WTC11 (cell line): ENCODE measurements at regions not wholly inside any gene's neighbourhood (a gene's known extent, or its start where the extent isn't known, plus 50 kb on each side); places are given as distances from the start of the nearest gene placed in this dataset.

ENCODE experiments used
- ATAC-seq: fragments of 200-7000 bp; cut with Tn5 transposase; 2 replicates; pipeline ENCODE4 v1.10.0; 2021; ENCODE audit warnings: mild to moderate bottlenecking, moderate library complexity
- CTCF ChIA-PET: fragments of 300-600 bp; sonication (Branson Sonifier 250); formaldehyde crosslinking; loops from one replicate; lab custom pipeline; 2021; ENCODE audit warnings: antibody characterized with exemption; lab: Charles Lee
- POLR2A ChIA-PET: fragments of 350-600 bp; sonication (Branson Sonifier 250); formaldehyde crosslinking; loops from one replicate; lab custom pipeline; 2021; ENCODE audit warnings: antibody characterized with exemption; lab: Charles Lee
- DNase-seq: peaks from one replicate; pipeline ENCODE4 v3.0.0; 2021; ENCODE audit warnings: low spot score
- H3K27ac Mint-ChIP-seq: 2 replicates; pipeline ENCODE4 v1.8.0; 2021; ENCODE audit warnings: mixed read lengths
- H3K27me3 Mint-ChIP-seq: 2 replicates; pipeline ENCODE4 v1.8.0; 2021; ENCODE audit warnings: low read depth, mild to moderate bottlenecking, moderate library complexity, mixed read lengths
- H3K36me3 Mint-ChIP-seq: 2 replicates; pipeline ENCODE4 v1.8.0; 2021; ENCODE audit warnings: mixed read lengths
- H3K4me1 Mint-ChIP-seq: 2 replicates; pipeline ENCODE4 v1.8.0; 2022; ENCODE audit warnings: mixed read lengths
- H3K4me3 Mint-ChIP-seq: 2 replicates; pipeline ENCODE4 v1.8.0; 2021; ENCODE audit warnings: mild to moderate bottlenecking, moderate library complexity, mixed read lengths
- H3K9me3 Mint-ChIP-seq: 2 replicates; pipeline ENCODE4 v1.8.0; 2021; ENCODE audit warnings: mixed read lengths
- ATF3 ChIP-seq: sonication (generic); formaldehyde crosslinking; conservative IDR thresholded peaks from 2 replicates; pipeline ENCODE4 v1.8.1; 2022; ENCODE audit warnings: mild to moderate bottlenecking, missing genetic modification reagents
- EMX1 ChIP-seq: fragments of 250-450 bp; sonication (Bioruptor Pico); IDR thresholded peaks from 2 replicates; pipeline ENCODE4 v1.8.0; 2021; ENCODE audit warnings: mild to moderate bottlenecking
- ERG ChIP-seq: fragments of 250-450 bp; sonication (Bioruptor Pico); IDR thresholded peaks from 2 replicates; pipeline ENCODE4 v1.8.0; 2021; ENCODE audit warnings: mild to moderate bottlenecking
- ESRRA ChIP-seq: sonication (generic); formaldehyde crosslinking; IDR thresholded peaks from 2 replicates; pipeline ENCODE4 v1.8.1; 2022; ENCODE audit warnings: mild to moderate bottlenecking, missing genetic modification reagents, borderline replicate concordance
- ETV6 ChIP-seq: sonication (generic); formaldehyde crosslinking; IDR thresholded peaks from 2 replicates; pipeline ENCODE4 v1.8.1; 2022; ENCODE audit warnings: mild to moderate bottlenecking, missing genetic modification reagents
- FOXJ3 ChIP-seq: sonication (generic); formaldehyde crosslinking; IDR thresholded peaks from 2 replicates; pipeline ENCODE4 v1.9.0; 2021; ENCODE audit warnings: missing genetic modification reagents, mild to moderate bottlenecking, borderline replicate concordance
- FOXP1 ChIP-seq: sonication (generic); formaldehyde crosslinking; IDR thresholded peaks from 2 replicates; pipeline ENCODE4 v1.8.0; 2022; ENCODE audit warnings: missing genetic modification reagents, mild to moderate bottlenecking, moderate library complexity, borderline replicate concordance
- IRF1 ChIP-seq: sonication (generic); formaldehyde crosslinking; IDR thresholded peaks from 2 replicates; pipeline ENCODE4 v1.8.0; 2023; ENCODE audit warnings: missing genetic modification reagents
- JUN ChIP-seq: sonication (generic); formaldehyde crosslinking; IDR thresholded peaks from 2 replicates; pipeline ENCODE4 v1.8.0; 2023; ENCODE audit warnings: mild to moderate bottlenecking, missing genetic modification reagents
- MAX ChIP-seq: sonication (generic); formaldehyde crosslinking; IDR thresholded peaks from 2 replicates; pipeline ENCODE4 v1.8.0; 2022; ENCODE audit warnings: mild to moderate bottlenecking, missing genetic modification reagents
- MLX ChIP-seq: sonication (generic); formaldehyde crosslinking; IDR thresholded peaks from 2 replicates; pipeline ENCODE4 v1.8.1; 2023; ENCODE audit warnings: mild to moderate bottlenecking, missing genetic modification reagents, moderate library complexity
- MXD4 ChIP-seq: fragments of 250-450 bp; sonication (Bioruptor Pico); IDR thresholded peaks from 2 replicates; pipeline ENCODE4 v1.8.0; 2021; ENCODE audit warnings: mild to moderate bottlenecking, moderate library complexity, borderline replicate concordance
- NFE2L1 ChIP-seq: sonication (generic); formaldehyde crosslinking; IDR thresholded peaks from 2 replicates; pipeline ENCODE4 v1.8.1; 2023; ENCODE audit warnings: missing genetic modification reagents
- NR2C2 ChIP-seq: sonication (generic); formaldehyde crosslinking; IDR thresholded peaks from 2 replicates; pipeline ENCODE4 v1.8.0; 2022; ENCODE audit warnings: mild to moderate bottlenecking, missing genetic modification reagents
- PRDM15 ChIP-seq: sonication (generic); formaldehyde crosslinking; IDR thresholded peaks from 2 replicates; pipeline ENCODE4 v1.8.0; 2022; ENCODE audit warnings: missing genetic modification reagents
- SP1 ChIP-seq: sonication (generic); formaldehyde crosslinking; conservative IDR thresholded peaks from 2 replicates; pipeline ENCODE4 v1.8.1; 2022; ENCODE audit warnings: missing genetic modification reagents
- USF1 ChIP-seq: sonication (generic); formaldehyde crosslinking; IDR thresholded peaks from 2 replicates; pipeline ENCODE4 v1.8.0; 2022; ENCODE audit warnings: mild to moderate bottlenecking, missing genetic modification reagents
- ZMAT4 ChIP-seq: fragments of 250-450 bp; sonication (Bioruptor Pico); IDR thresholded peaks from 2 replicates; pipeline ENCODE4 v1.9.0; 2021; ENCODE audit warnings: mild to moderate bottlenecking
- ZNF263 ChIP-seq: sonication (generic); formaldehyde crosslinking; IDR thresholded peaks from 2 replicates; pipeline ENCODE4 v1.8.1; 2022; ENCODE audit warnings: low read depth, mild to moderate bottlenecking, moderate library complexity, missing genetic modification reagents
- ZNF396 ChIP-seq: fragments of 250-450 bp; sonication (Bioruptor Pico); IDR thresholded peaks from 2 replicates; pipeline ENCODE4 v1.8.0; 2021; ENCODE audit warnings: mild to moderate bottlenecking, moderate library complexity, borderline replicate concordance
- ZNF416 ChIP-seq: fragments of 250-450 bp; sonication (Bioruptor Pico); IDR thresholded peaks from 2 replicates; pipeline ENCODE4 v1.9.0; 2021; ENCODE audit warnings: mild to moderate bottlenecking, inconsistent platforms
- ZNF423 ChIP-seq: fragments of 250-450 bp; sonication (Bioruptor Pico); IDR thresholded peaks from 2 replicates; pipeline ENCODE4 v2.1.2; 2022; ENCODE audit warnings: mild to moderate bottlenecking, moderate library complexity
- ZNF512 ChIP-seq: sonication (generic); formaldehyde crosslinking; IDR thresholded peaks from 2 replicates; pipeline ENCODE4 v1.8.1; 2022; ENCODE audit warnings: missing genetic modification reagents, borderline replicate concordance
- ZSCAN18 ChIP-seq: fragments of 250-450 bp; sonication (Bioruptor Pico); IDR thresholded peaks from 2 replicates; pipeline ENCODE4 v2.1.2; 2022; ENCODE audit warnings: mild to moderate bottlenecking, moderate library complexity

- no peak for TF ChIP-seq FOXP1 (CRISPR knock-in tag)
- no peak for TF ChIP-seq ZNF416
- TF ChIP-seq NR2C2: no peak
- no peak for TF ChIP-seq ERG (CRISPR knock-in tag)
- no peak for TF ChIP-seq ZMAT4 (CRISPR knock-in tag)
- TF ChIP-seq ZSCAN18 (CRISPR knock-in tag): no peak
- no peak for TF ChIP-seq ATF3 (CRISPR knock-in tag)
- no peak for TF ChIP-seq ZNF396 (CRISPR knock-in tag)
- TF ChIP-seq ZNF512 (CRISPR knock-in tag): no peak
- no peak for TF ChIP-seq FOXJ3 (CRISPR knock-in tag)
- TF ChIP-seq MAX (CRISPR knock-in tag): no peak
- TF ChIP-seq PRDM15 (CRISPR knock-in tag): no peak
These were observed 1258.2 kb upstream of the EYS start (continued) for GRCh38 chr6:66965227-66965626.

- Mint-ChIP-seq H3K4me3 (no peak overlapping the region), H3K4me1 (no peaks in the 10 kb centered on the region), H3K36me3 (peaks cover 21% of the 10 kb centered on the region), H3K27me3 (peaks cover 4% of the 10 kb centered on the region; the same call in 1 of the 2 replicates), H3K27ac (no peak overlapping the region), H3K9me3 (peaks cover 49% of the 10 kb centered on the region)
- POLR2A ChIA-PET: no interaction called here
- CTCF ChIA-PET: no interaction called here
- DNase-seq (no peak), ATAC-seq (no peak)
- no peak for TF ChIP-seq NFE2L1 (CRISPR knock-in tag)
- no peak for TF ChIP-seq IRF1
- no peak for TF ChIP-seq EMX1 (CRISPR knock-in tag)
- no peak for TF ChIP-seq ETV6 (CRISPR knock-in tag)
- no peak for TF ChIP-seq ZNF263
- no peak for TF ChIP-seq USF1 (CRISPR knock-in tag)
- no peak for TF ChIP-seq ZMAT4 (CRISPR knock-in tag)
- no peak for TF ChIP-seq ESRRA (CRISPR knock-in tag)
- TF ChIP-seq ZNF423 (CRISPR knock-in tag): no peak
- no peak for TF ChIP-seq ERG (CRISPR knock-in tag)
- TF ChIP-seq MXD4 (CRISPR knock-in tag): no peak
- TF ChIP-seq MLX: no peak
- TF ChIP-seq SP1 (CRISPR knock-in tag): no peak
- no peak for TF ChIP-seq JUN (CRISPR knock-in tag)
These were observed 1257.2 kb upstream of the EYS start for GRCh38 chr6:66964216-66964615.
